Stomach smooth muscle (tissue), 2 donors: ENCODE measurements at regions not wholly inside any gene's neighbourhood (a gene's known extent, or its start where the extent isn't known, plus 50 kb on each side); places are given as distances from the start of the nearest gene placed in this dataset.
"Not testable (repeated sequence)": the region's sequence is repeated elsewhere in the genome, so short reads cannot be mapped to it uniquely, and the experiment has no call there.

Source experiments
- H3K27ac ChIP-seq: one replicate; pipeline ENCODE4 v1.7.0; 2013; ENCODE audit warnings: mild to moderate bottlenecking, low read length, inconsistent platforms
- H3K27me3 ChIP-seq, 2 donors: one replicate each; pipeline ENCODE4 v1.7.0; 2013; ENCODE audit warnings: low read length in 2 of 2; ENCODE audit not compliant: insufficient read depth in 2 of 2, control insufficient read depth in 1 of 2
- H3K36me3 ChIP-seq, 2 donors: one replicate each; pipeline ENCODE4 v1.7.0; 2013; ENCODE audit warnings: low read length in 2 of 2; ENCODE audit not compliant: control insufficient read depth in 2 of 2, insufficient read depth in 2 of 2
- H3K4me1 ChIP-seq: one replicate; pipeline ENCODE4 v1.7.0; 2013; ENCODE audit warnings: low read length; ENCODE audit not compliant: control insufficient read depth, insufficient read depth
- H3K4me3 ChIP-seq, 2 donors: one replicate each; pipeline ENCODE4 v1.7.0; 2013; ENCODE audit warnings: low read length in 2 of 2
- H3K9ac ChIP-seq, 2 donors: one replicate each; pipeline ENCODE4 v1.7.0; 2013; ENCODE audit warnings: low read length in 2 of 2, mild to moderate bottlenecking in 1 of 2
- H3K9me3 ChIP-seq, 2 donors: one replicate each; pipeline ENCODE4 v1.7.0; 2013; ENCODE audit warnings: low read length in 2 of 2; ENCODE audit not compliant: control insufficient read depth in 2 of 2
- donor health status: healthy.
- donor health status: Pancreatic carcinoma.

DNA sequence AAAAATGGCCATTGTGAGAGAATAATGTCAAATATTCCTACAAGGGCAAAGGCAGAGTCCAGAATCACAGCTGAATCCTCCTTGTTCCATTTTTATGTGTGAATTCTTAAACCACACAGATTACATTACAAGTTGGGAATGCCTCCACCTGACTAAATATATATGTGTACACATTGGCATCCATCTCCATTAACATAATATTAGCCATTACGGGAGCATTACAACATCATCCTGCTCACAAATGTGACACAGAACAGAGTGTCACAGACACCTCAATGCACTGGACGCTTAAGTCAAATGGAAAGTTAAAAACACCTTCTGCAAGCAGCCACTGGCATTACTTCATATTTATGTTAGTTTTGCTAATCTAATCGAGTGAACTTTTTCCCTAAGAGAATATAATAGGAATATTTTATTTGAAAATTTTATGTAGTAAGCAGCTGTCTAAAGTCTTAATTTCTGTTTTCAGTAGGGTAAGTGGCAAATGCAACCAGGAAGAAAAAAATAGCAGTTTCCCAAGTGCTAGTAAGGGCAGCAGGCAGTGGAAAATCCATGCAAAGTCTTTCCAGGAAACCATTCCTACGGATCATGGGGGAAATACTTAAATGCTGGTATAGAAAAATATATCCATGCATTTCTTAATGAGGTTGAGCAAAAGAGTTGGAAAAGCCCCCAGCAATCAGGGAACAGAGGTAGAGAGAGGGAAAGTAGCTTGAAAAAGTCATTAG lies 255.6 kb downstream of the OSR1 start:
- H3K9me3 ChIP-seq = no peaks in the 10 kb centered on the region
- no peaks in the 10 kb centered on the region for H3K36me3 ChIP-seq
- no peaks in the 10 kb centered on the region for H3K4me1 ChIP-seq
- no peak overlapping the region for H3K9ac ChIP-seq
- H3K27ac ChIP-seq = no peak overlapping the region
- H3K27me3 ChIP-seq = no peaks in the 10 kb centered on the region
- no peak overlapping the region for H3K4me3 ChIP-seq

DNA sequence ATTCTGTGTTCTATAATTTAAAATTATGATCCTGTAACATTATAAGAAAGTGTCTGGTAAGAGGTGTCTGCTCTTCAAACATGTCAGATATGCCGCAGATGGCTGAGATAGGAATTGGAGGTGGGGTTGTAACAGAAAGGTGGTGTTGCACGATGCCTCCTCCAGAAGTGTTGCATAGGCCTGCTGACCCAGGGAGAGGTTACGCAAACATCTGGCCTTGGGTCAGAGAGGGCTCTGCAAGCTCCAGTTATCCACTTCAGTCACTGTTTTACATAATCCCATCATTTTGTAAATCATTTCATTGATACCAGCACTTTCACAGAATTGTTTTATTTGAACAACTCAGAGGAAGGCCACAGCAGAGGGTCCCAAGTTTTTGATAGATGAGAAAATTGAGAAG lies 256.5 kb downstream of the OSR1 start:
- Histone ChIP-seq H3K4me1 (no peaks in the 10 kb centered on the region), H3K4me3 (no peak overlapping the region), H3K27me3 (no peaks in the 10 kb centered on the region), H3K9ac (no peak overlapping the region), H3K9me3 (no peaks in the 10 kb centered on the region), H3K27ac (no peak overlapping the region), H3K36me3 (no peaks in the 10 kb centered on the region)

DNA sequence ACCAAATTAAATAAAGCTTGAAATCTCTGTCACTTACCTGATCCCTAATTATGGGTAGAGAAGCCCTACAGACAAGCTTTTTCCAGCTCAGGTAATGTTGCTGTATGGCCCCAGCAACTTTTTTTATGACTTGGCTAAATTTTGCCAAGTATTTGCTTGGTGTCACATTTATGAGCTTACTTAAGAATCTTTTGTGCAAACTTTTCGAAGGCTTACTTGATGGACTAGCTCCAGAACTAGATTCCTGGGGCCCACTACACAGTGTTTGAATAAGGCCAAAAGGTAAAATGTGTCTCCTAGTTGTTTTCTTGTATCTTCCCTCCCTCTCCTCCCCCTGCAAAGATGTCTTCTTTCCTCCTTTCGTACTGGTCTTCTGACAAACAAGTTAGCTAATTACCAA lies 257.9 kb downstream of the OSR1 start:
- no peaks in the 10 kb centered on the region for H3K4me1 ChIP-seq
- H3K9me3 ChIP-seq = no peaks in the 10 kb centered on the region
- no peak overlapping the region for H3K4me3 ChIP-seq
- H3K9ac ChIP-seq = no peak overlapping the region
- H3K27me3 ChIP-seq = no peaks in the 10 kb centered on the region
- H3K27ac ChIP-seq = no peak overlapping the region
- no peaks in the 10 kb centered on the region for H3K36me3 ChIP-seq

DNA sequence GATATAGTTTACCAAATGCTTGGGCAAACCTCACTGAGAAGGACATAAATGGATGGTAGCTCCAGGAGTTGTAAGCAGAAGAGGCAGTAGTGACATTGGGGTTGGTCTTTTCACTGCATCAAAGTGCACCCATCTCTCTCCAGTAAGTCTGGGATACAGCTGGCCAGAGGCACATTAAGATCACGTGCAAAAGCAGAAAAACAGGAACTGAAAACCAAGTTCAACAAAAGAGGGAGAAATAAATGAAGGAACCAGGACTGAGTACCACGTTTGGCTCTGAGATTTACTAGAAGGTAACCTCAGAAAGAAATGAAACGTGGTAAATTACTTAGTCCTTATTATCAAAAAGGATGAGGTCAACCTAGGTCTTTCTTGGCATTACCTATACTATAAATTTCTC lies 259.2 kb downstream of the OSR1 start:
- no peak overlapping the region for H3K4me3 ChIP-seq
- no peak overlapping the region for H3K9ac ChIP-seq
- H3K36me3 ChIP-seq = no peaks in the 10 kb centered on the region
- H3K4me1 ChIP-seq = no peaks in the 10 kb centered on the region
- no peaks in the 10 kb centered on the region for H3K9me3 ChIP-seq
- no peaks in the 10 kb centered on the region for H3K27me3 ChIP-seq
- H3K27ac ChIP-seq = no peak overlapping the region

DNA sequence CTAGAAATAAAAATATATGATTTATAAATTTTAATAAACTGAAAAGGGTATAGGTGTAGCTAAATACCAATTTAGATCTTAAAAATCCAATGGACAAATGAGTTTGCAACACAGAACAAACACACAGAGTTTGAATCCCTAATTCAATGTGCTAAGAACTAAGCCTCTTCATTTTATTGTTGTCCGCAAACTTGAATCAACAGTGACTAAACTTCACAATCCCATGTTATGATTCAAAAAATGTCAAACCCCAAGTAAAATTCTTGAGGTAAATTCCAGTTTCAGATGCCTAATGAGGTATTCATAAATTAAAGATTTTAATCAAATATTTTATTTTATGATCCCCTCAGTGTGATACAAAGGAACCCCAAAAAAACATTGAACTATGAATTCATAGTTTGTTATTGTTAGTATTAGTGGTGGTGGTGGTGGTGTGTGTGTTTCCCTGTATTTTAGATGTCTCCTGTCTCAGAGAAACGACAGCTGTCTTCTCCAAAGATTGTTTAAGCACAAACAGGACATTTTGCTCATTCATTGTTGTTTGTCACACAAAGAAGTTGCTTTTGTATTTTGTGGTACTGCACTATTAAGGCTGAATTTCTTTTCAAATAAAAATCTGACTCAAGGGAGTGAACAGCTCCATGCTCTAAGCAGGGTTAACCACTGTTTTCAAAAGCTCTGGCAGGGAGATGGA lies 259.8 kb downstream of the OSR1 start:
- Histone ChIP-seq H3K4me3 (no peak overlapping the region), H3K27me3 (no peaks in the 10 kb centered on the region), H3K4me1 (no peaks in the 10 kb centered on the region), H3K27ac (no peak overlapping the region), H3K9me3 (no peaks in the 10 kb centered on the region), H3K36me3 (no peaks in the 10 kb centered on the region), H3K9ac (no peak overlapping the region)

DNA sequence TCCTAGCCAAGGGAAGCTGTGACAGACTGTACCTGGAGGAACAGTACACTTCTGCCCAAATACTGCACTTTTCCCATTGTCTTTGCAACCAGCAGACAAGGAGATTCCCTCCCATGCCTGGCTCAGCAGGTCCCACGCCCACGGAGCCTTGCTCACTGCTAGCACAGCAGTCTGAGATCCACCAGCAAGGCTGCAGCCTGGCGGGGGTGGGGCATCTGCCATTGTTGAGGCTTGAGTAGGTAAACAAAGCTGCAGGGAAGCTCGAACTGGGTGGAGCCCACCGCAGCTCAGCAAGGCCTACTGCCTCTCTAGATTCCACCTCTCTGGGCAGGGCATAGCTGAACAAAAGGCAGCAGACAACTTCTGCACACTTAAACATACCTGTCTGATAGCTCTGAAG lies 268.9 kb downstream of the OSR1 start:
- H3K27me3 ChIP-seq, H3K9ac ChIP-seq, H3K27ac ChIP-seq, H3K4me1 ChIP-seq, H3K4me3 ChIP-seq, H3K36me3 ChIP-seq, H3K9me3 ChIP-seq: not testable (repeated sequence)

DNA sequence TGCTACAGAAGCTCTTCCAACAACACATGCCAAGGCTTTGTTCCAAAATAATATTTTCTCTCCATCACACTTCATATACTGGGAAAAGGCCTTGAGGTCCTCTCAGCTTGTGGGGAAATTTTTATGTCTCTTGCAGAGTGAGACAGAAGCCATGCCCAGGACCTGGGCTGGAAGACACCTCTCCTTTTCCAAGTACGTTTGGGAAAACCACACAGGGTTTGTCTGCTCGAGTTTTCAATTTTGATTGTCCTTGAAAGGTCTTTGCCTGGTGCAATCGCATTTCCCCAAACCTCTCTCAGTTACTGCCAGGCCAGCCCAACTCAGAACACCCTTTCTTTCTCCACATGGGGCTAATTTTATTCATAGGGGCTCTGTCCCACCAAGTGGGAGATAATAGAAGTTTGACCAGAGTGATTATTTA lies 272.2 kb downstream of the OSR1 start:
- Histone ChIP-seq H3K27me3 (no peaks in the 10 kb centered on the region), H3K4me3 (no peak overlapping the region), H3K27ac (no peak overlapping the region), H3K9me3 (no peaks in the 10 kb centered on the region), H3K9ac (no peak overlapping the region), H3K36me3 (no peaks in the 10 kb centered on the region), H3K4me1 (no peaks in the 10 kb centered on the region)

DNA sequence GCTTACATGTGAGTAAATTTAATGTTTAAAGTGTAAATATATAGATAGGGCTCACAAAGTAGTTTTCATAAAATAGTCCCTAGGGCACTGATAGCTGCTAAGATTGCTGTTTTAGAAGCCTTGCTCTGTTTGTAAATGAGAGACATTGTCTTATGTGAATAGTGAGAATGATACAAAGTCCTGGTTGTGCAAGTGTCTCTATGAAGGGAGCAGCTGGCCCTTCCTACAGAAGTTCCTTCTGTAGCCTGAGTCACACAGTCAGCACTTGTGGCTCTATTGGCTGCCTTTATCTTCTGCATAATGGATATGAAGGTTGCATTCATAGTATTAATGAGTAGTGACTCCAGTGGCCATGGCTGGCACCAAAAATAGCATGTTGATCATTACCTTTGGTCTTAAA lies 279.7 kb downstream of the OSR1 start:
- Histone ChIP-seq H3K4me1 (no peaks in the 10 kb centered on the region), H3K27me3 (no peaks in the 10 kb centered on the region), H3K9me3 (no peaks in the 10 kb centered on the region), H3K27ac (no peak overlapping the region), H3K9ac (no peak overlapping the region), H3K36me3 (no peaks in the 10 kb centered on the region), H3K4me3 (no peak overlapping the region)

DNA sequence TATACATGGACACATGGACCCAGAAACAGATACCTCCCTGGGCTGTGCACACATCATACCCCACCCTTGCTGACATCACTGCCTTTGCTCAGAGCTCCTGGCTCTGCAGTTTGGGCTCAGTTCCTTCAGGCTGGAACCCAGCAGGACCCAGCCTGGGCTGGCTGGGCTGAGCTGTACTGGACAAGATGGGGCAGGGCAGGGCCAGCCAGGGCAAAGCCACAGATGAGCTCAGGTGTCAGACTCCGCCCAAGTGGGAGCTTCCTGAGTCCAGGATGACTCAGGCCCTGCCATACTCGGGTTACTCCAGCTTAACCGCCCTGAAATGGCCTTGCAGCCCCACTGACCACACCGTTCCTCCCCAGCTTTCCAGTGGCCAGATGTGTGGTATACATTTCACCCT lies 284.9 kb downstream of the OSR1 start:
- no peak overlapping the region for H3K27ac ChIP-seq
- no peaks in the 10 kb centered on the region for H3K27me3 ChIP-seq
- H3K4me3 ChIP-seq = no peak overlapping the region

DNA sequence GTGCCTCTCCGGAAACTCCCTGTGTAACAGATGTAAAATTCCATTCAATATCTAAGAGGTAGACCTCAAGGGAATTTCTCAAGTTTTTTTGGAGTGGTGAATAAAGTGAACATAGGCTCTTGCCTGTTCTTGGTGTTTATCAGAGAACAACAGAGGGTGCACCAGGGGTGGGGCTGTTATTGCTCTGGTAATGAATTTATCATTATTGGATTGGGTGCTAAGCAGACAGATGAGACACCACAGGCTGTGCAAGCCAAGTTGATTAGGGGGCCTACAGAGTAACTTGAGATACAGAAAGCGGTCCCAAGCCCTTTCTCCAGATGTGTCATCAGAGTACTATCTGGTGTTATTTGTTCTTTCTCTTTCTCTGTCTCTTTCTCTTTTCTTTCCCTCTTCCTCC lies 286.3 kb downstream of the OSR1 start:
- Histone ChIP-seq H3K27ac (no peak overlapping the region), H3K4me3 (no peak overlapping the region), H3K27me3 (no peaks in the 10 kb centered on the region), H3K9ac (no peak overlapping the region), H3K36me3 (no peaks in the 10 kb centered on the region), H3K9me3 (no peaks in the 10 kb centered on the region), H3K4me1 (peaks cover 6% of the 10 kb centered on the region)

More for the DNA sequence above, 284.9 kb downstream of the OSR1 start:
- no peak overlapping the region for H3K9ac ChIP-seq
- H3K9me3 ChIP-seq = no peaks in the 10 kb centered on the region
- no peaks in the 10 kb centered on the region for H3K36me3 ChIP-seq
- peaks cover 6% of the 10 kb centered on the region for H3K4me1 ChIP-seq

DNA sequence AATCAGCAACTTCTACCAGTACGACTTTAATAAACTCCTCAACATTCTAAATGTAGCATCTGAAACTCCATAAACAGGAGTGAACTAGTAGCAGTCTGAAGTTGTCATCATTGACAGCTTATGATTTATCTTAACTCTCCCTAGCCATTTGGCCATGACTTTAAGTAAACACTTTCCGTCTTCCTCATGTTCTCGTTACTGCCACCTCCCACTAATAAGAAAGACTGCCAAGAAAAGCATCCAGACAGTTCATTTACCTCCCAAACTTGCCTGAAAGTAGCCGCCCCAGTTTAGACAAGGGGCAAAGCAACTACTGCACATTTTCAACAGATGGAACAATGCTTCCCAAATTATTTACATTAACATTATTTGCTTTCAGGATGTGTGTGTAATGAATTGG lies 287.5 kb downstream of the OSR1 start:
- no peaks in the 10 kb centered on the region for H3K27me3 ChIP-seq
- no peak overlapping the region for H3K27ac ChIP-seq
- peaks cover 6% of the 10 kb centered on the region for H3K4me1 ChIP-seq
- no peaks in the 10 kb centered on the region for H3K9me3 ChIP-seq
- H3K36me3 ChIP-seq = no peaks in the 10 kb centered on the region
- H3K4me3 ChIP-seq = no peak overlapping the region
- no peak overlapping the region for H3K9ac ChIP-seq
